Nucleus accumbens (tissue), 56 donors: ENCODE measurements at regions not wholly inside any gene's neighbourhood (a gene's known extent, or its start where the extent isn't known, plus 50 kb on each side); places are given as distances from the start of the nearest gene placed in this dataset.

Experiments
- DNase-seq, 56 donors: peaks; one replicate each; lab custom pipeline; 2025; lab: John Stamatoyannopoulos, UW

- peak in 46 of 56 donors; percentile 5 to 74 (median 38) for DNase-seq
Measured at GRCh38 chr16:66315210-66315825, 51.2 kb upstream of the CDH5 start.

- DNase-seq, result no peak
Measured at GRCh38 chr16:66311306-66311705, 55.2 kb upstream of the CDH5 start.

DNA sequence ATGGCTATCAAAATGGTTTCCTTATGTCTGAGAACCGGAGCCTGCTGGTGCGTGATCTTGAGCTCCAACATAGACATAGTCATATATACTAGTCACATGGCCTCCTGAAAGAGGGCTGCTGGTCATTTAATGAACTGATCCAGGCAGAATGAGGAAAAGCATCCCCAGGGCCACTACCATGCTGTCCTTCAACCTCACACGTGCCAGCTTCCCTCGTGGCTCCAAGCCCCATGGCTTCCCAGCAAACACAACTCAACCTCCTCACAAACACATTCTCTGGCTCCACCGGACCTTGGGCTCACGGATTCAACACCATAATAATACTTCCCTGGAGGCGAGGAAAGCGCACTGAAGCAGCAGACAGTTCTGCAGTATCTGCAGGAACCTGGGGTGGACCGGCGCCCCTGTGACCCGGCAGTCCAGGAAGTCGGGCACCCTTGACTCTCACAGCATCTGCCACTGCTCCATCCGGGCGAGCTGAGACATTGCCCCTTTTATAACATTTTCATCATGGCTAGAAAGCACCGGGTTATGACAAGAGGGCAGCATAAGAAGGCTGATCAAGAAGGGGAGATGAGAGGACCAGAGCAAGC, 57.2 kb upstream of the CDH5 start:
- no peak for DNase-seq

GRCh38 chr16:66308096-66308495, 58.4 kb upstream of the CDH5 start:
- no peak for DNase-seq

DNA sequence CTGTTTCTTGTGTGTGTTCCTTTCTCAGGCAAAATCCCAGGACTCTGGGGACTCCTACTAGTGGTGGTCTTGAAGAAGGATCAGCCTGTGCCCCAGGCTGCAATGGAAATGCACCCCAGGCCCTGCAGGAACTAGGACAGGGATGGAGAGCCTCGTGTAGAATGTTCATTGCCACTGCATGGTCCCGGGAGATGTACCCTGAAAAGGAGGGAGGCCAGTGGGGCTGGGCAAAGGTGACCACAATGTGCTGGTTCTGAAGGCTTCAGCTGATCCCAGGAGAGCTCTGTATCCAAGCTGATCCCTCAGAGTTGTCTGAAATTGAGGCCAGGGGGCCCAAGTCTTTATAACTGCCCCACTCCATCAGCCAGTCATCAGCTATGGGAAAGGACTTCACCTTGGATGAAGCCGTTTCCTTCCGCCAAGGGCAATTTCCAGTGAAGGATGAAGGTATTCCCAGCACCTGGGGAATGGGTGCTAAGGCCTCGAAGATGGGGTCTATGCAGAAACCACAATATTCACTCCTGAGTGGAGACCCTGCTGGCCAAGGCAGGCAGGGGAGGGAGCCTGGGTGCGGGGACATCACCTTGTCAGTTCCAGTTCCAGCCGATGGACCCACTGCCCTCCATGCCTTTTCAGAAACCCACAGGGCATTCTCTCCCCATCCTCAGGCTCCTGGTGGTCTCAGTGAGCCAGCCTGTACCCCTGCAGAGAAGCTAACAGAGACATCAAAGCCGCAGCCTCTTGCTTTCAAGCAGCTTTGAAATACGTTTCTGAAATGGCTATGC, 59.9 kb upstream of the CDH5 start:
- no peak for DNase-seq

- DNase-seq, result no peak
Measured at GRCh38 chr16:66304961-66305360, 61.5 kb upstream of the CDH5 start.

DNA sequence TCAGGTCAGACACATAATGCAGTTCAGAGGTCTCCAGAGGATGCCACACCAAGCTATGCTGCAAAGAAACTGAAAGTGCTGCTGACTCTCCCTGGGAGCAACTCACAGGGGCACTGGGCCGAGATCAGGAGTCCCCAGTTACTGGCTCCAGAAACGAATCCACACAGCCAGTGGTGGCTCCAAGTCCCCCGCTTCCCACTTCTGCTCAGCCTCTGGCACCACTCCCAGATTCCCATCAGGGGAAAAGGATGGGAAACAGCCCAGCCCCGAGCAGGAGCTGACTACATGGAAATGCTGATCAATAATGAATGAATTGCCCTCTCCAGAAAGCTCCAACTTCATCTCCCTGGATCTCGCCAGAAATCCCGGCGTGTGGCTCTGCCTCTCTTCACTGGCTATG, 62.3 kb upstream of the CDH5 start:
- peak in 3 of 56 donors; percentile 2 to 8 (median 5) for DNase-seq

DNA sequence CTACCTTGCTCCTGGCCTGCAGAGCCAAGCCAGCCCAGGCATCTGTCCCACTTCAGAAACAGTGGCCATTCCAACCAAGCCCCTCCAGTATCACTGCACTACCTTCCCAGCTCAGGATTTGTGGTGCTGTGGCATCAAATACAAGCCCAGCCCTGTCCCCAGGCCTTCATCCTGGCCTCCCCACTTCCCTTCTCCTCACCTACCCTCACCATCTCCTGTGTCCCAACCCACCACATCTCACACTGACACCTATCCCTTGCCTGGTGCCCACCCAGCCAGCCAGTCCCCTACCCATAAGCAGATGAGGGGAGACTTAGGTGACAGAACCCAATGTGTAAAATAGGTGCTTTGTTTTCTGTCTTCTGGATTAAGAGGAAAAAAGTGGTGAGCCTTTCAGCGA, 66.0 kb upstream of the CDH5 start:
- no peak for DNase-seq

DNA sequence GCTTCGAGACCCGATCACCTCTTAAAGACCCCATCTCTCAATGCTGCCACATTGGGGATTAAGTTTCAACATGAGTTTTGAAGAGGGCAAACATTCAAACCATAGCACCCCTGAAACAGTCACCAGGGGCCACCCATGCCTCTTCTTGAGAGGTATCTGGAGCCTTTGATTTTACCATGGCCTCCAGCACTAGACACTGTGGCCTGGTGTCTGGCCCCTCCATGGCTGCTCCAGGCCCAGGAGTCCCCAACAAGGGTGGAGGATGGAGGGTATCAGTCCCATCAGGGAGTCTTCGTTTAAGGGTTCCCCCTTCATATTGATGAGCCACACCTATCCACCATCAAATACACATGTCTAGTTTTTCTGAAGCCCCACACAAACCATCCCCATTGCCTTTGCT, 66.5 kb upstream of the CDH5 start:
- DNase-seq, result no peak

GRCh38 chr16:66299349-66299748, 67.1 kb upstream of the CDH5 start:
- DNase-seq, result no peak

- DNase-seq, result no peak
Measured at GRCh38 chr16:66298571-66299120, 67.8 kb upstream of the CDH5 start.

- no peak for DNase-seq
Measured at GRCh38 chr16:66298006-66298405, 68.5 kb upstream of the CDH5 start.

GRCh38 chr16:66296591-66296990, 69.9 kb upstream of the CDH5 start:
- DNase-seq, result no peak

DNA sequence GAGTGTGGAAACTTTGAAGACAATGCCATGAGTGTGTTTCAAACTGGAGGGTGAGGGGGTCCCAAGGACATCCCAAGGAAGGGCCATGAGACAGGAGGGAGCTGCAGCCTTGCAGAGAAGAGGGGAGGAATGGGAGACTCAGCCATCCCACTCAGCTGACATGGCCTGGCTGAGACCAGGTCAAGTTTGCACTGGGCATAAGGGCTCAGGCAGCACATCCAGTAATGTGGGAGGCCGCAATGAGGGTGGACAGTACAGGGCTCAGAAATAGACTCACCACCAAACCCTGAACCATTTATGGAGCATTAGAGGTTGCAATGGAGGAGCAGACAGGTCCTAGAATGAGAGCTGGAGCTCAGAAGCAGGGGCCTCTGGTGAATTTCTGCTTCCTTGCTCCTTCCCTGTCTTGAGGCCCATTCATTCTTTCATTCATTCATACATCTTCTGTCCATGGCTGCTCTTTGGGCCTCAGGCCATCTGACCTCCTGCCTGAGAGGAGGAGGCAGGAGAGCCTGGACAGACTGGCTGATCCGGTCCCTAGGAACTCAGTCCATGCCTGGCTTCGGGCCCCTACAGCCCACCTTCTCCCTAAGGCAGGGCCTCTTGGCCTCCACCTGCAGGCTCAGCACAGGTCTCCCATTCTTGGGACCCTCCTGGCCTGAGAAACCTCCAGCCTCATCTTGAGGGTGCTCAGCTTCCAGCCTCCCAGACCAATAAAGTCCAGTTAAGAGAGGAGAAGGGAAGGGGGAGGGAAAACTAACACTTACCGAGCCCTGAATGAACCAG, 70.5 kb upstream of the CDH5 start:
- DNase-seq, result no peak

- DNase-seq, result no peak
Measured at GRCh38 chr16:66295213-66295612, 71.3 kb upstream of the CDH5 start.

DNA sequence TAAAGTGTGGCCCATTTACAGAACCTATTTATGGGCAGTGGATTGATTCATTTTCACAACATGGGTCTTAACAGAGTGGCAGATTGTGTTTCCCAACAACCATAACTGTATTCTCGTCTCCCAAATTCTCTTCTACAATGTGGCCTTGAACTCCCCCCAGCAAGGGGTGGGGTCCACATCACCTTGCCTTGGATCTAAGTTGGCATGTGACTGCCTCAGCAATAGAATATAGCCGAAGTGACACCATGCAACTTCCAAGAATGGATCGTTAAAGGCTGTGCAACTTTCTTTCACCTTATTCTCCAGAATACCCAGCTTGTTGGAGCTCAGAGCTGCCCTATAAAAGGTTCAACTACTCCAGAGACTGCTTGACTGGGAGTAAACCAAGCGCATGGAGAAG, 72.0 kb upstream of the CDH5 start:
- no peak for DNase-seq

GRCh38 chr16:66293932-66294331, 72.6 kb upstream of the CDH5 start:
- no peak for DNase-seq

DNA sequence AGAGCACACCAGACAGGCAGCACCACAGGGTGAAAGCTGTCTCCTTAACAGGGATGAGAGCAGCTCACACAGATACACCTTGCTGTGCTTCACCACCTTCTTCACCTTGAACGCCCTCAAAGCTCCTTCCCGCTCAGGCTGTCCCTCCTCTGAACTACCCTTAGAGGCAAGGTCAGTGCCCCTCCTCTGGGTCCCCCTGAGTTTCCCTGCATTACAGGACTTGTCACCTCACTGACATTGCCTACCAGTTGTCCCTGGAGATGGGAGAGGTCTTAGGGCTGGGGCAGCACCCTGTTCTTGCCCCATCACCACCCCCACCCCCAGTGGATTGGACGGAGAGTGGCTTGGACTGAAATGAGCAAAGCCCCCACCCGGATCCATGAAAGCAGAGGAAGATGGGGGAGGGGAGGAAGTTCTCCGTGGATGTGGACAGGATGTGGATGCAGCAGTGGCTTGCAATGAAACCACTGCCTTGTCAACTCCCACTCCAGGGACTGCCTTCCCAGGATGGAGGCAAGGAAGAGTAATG, 73.2 kb upstream of the CDH5 start:
- no peak for DNase-seq

DNA sequence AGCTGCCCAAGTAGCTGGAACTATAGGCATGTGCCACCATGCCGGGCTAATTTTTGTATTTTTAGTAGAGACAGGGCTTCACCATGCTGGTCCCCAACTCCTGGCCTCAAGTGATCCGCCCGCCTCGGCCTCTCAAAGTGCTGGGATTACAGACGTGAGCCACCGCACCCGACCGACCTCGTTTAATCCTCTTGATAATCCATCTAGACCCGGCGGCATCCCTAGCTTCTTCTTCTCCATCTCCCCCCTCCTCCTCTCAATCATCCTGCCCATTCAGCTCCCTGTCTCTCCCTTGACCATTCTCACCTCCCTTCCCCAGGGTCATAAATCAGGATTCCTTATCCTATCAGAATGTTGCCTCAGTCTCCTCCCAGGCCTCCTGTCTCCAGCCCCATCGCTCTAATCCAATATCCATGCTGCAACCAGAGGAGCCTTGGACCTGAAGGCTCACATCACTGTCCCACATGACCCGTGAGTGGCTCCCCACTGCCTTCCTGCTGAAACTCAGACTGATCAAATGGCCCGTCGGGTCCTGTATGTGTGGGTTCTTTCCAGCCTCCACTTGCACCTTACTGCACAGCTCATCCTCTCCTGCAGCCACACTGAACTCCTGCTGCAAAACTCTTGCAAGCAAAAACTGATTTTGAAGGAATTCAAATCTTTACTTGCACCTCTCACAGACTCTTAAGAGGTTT, 74.1 kb upstream of the CDH5 start:
- no peak for DNase-seq

GRCh38 chr16:66291833-66292232, 74.7 kb upstream of the CDH5 start:
- no peak for DNase-seq
